CD4-positive, CD25-positive, alpha-beta regulatory T cell (primary cell): ENCODE measurements at regions not wholly inside any gene's neighbourhood (a gene's known extent, or its start where the extent isn't known, plus 50 kb on each side); places are given as distances from the start of the nearest gene placed in this dataset.

Experiments
- ATAC-seq, 2 donors: fragments of 150-1000 bp; cut with Tn5 transposase; one replicate each; pipeline ENCODE4 v1.10.0; 2021; ENCODE audit warnings: low read depth in 2 of 2, moderate number of reproducible peaks in 2 of 2, moderate library complexity in 1 of 2
- DNase-seq, 3 donors: peaks; one replicate each; pipeline versions ENCODE4 v3.0.0 to v3.0.0-alpha.2; 2012 to 2022; ENCODE audit warnings: mixed read lengths in 1 of 3
- H3K27ac ChIP-seq: one replicate; pipeline ENCODE4 v1.7.0; 2013; ENCODE audit warnings: mild to moderate bottlenecking, low read length; ENCODE audit not compliant: insufficient read depth, poor library complexity, severe bottlenecking
- H3K27me3 ChIP-seq: one replicate; pipeline ENCODE4 v1.7.0; 2013; ENCODE audit warnings: low read length; ENCODE audit not compliant: control insufficient read depth, insufficient read depth
- H3K36me3 ChIP-seq: one replicate; pipeline ENCODE4 v1.7.0; 2013; ENCODE audit warnings: mild to moderate bottlenecking, low read length, moderate library complexity; ENCODE audit not compliant: control insufficient read depth, insufficient read depth
- H3K4me1 ChIP-seq: 2 replicates; pipeline ENCODE4 v1.7.0; 2013; ENCODE audit warnings: mild to moderate bottlenecking, low read length; ENCODE audit not compliant: insufficient read depth, control insufficient read depth, poor library complexity, severe bottlenecking
- H3K4me3 ChIP-seq: one replicate; pipeline ENCODE4 v1.7.0; 2013; ENCODE audit warnings: low read depth, mild to moderate bottlenecking, low read length, moderate library complexity
- H3K9me3 ChIP-seq, 2 experiments: 1 replicate in 1 of 2; 2 replicates in 1 of 2; pipeline ENCODE4 v1.7.0; 2013; ENCODE audit warnings: low read length in 2 of 2, mild to moderate bottlenecking in 1 of 2, moderate library complexity in 1 of 2; ENCODE audit not compliant: control insufficient read depth in 2 of 2
- H3K27ac Mint-ChIP-seq, 3 donors: one replicate each; pipeline ENCODE4 v1.8.0; 2020 to 2022; ENCODE audit warnings: mild to moderate bottlenecking in 3 of 3, mixed read lengths in 3 of 3, moderate library complexity in 2 of 3
- H3K27me3 Mint-ChIP-seq: one replicate; pipeline ENCODE4 v1.8.0; 2022; ENCODE audit warnings: mild to moderate bottlenecking, mixed read lengths
- H3K36me3 Mint-ChIP-seq: one replicate; pipeline ENCODE4 v1.8.0; 2020; ENCODE audit warnings: mixed read lengths
- H3K4me1 Mint-ChIP-seq, 4 donors: one replicate each; pipeline ENCODE4 v1.8.0; 2020 to 2022; ENCODE audit warnings: mixed read lengths in 4 of 4, mild to moderate bottlenecking in 1 of 4
- H3K4me3 Mint-ChIP-seq, 4 donors: one replicate each; pipeline ENCODE4 v1.8.0; 2020 to 2022; ENCODE audit warnings: mild to moderate bottlenecking in 4 of 4, mixed read lengths in 4 of 4, moderate library complexity in 3 of 4
- H3K9me3 Mint-ChIP-seq, 7 donors: one replicate each; pipeline ENCODE4 v1.8.0; 2020 to 2022; ENCODE audit warnings: mixed read lengths in 7 of 7, mild to moderate bottlenecking in 3 of 7, moderate library complexity in 2 of 7

DNA sequence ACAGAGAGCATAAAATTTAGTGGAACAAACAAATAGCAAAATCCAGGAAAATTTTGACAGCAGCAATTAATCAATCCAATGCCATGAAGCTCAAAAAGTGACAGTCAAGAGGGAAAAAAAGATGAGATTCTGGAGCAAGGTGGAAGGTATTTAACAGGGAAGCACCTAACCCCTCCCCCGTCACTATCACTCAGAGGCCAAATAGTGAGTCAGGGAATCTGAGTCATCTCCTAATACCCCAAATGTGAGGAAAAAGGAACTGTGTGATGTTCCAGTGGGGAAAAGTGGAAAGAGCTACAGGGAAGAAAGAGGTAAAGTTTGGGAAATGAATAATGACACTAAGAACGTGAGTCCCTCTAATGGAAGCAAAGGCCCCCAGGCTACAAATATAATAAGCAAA is 113.2 kb upstream of the PHF14 start:
- Histone ChIP-seq H3K4me3 (no peak overlapping the region), H3K36me3 (no peaks in the 10 kb centered on the region), H3K27ac (no peak overlapping the region), H3K27me3 (no peaks in the 10 kb centered on the region), H3K9me3 (no peaks in the 10 kb centered on the region), H3K4me1 (no peaks in the 10 kb centered on the region)
- Mint-ChIP-seq H3K9me3 (peaks cover 0 to 2% (median 0%) of the 10 kb centered on the region in 7 donors), H3K4me3 (no peak overlapping the region), H3K4me1 (no peaks in the 10 kb centered on the region), H3K36me3 (no peaks in the 10 kb centered on the region), H3K27me3 (no peaks in the 10 kb centered on the region), H3K27ac (no peak overlapping the region)
- DNase-seq (no peak), ATAC-seq (no peak)

DNA sequence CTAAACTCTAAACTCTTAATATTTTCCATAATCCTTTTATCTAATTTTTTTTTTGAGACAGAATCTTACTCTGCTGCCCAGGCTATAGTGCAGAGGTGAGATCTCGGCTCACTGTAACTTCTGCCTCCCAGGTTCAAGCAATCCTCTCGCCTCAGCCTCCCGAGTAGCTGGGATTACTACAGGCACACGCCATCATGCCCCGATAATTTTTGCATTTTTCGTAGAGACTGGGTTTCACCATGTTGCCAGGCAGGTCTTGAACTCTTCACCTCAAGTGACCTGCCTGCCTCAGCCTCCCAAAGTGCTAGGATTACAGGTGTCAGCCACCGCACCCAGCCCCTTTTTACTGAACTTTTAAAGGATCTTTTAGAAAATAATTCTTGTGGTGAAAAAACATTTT is 110.2 kb upstream of the PHF14 start:
- DNase-seq (no peak), ATAC-seq (no peak)
- Histone ChIP-seq H3K4me1 (no peaks in the 10 kb centered on the region), H3K27ac (no peak overlapping the region), H3K36me3 (no peaks in the 10 kb centered on the region), H3K9me3 (no peaks in the 10 kb centered on the region), H3K4me3 (no peak overlapping the region), H3K27me3 (no peaks in the 10 kb centered on the region)
- Mint-ChIP-seq H3K27me3 (no peaks in the 10 kb centered on the region), H3K27ac (no peak overlapping the region), H3K9me3 (peaks cover 0 to 2% (median 0%) of the 10 kb centered on the region in 7 donors), H3K4me1 (no peaks in the 10 kb centered on the region), H3K36me3 (no peaks in the 10 kb centered on the region), H3K4me3 (no peak overlapping the region)

DNA sequence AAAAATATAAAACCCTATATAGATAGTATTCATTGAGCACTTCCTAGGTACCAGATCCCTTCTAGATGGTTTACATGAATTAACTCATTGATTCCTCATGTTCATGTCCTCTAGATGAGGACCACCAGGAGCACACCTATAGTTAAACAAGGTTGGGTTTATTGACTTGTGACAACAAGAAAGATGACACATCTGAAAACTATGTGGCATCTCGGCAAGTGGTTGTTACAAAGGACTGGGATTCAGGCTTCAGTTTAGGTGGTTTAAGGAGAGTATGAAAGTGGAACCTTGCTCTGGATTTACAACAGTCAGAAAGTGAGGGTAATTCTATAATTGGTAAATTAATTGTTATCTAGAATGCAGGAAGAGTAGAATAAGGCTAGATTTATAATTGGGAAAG is 99.0 kb upstream of the PHF14 start:
- H3K27ac Mint-ChIP-seq = no peak overlapping the region
- H3K9me3 ChIP-seq = no peaks in the 10 kb centered on the region
- no peaks in the 10 kb centered on the region for H3K4me1 ChIP-seq
- H3K27ac ChIP-seq = no peak overlapping the region
- no peak for ATAC-seq
- DNase-seq = no peak
- H3K27me3 ChIP-seq = peaks cover 3% of the 10 kb centered on the region
- H3K4me3 ChIP-seq = no peak overlapping the region
- no peak overlapping the region for H3K4me3 Mint-ChIP-seq
- no peaks in the 10 kb centered on the region for H3K36me3 ChIP-seq
- H3K36me3 Mint-ChIP-seq = no peaks in the 10 kb centered on the region
- peaks cover 0 to 8% (median 5%) of the 10 kb centered on the region in 7 donors for H3K9me3 Mint-ChIP-seq
- H3K4me1 Mint-ChIP-seq = peaks cover 0 to 4% (median under 1%) of the 10 kb centered on the region in 4 donors
- no peaks in the 10 kb centered on the region for H3K27me3 Mint-ChIP-seq

GRCh38 chr7:10875080-10875479 is 98.6 kb upstream of the PHF14 start:
- Mint-ChIP-seq H3K27ac (no peak overlapping the region), H3K4me1 (peaks cover 0 to 4% (median under 1%) of the 10 kb centered on the region in 4 donors), H3K27me3 (no peaks in the 10 kb centered on the region), H3K4me3 (no peak overlapping the region), H3K36me3 (no peaks in the 10 kb centered on the region), H3K9me3 (peaks cover 0 to 8% (median 5%) of the 10 kb centered on the region in 7 donors)
- H3K27ac ChIP-seq = no peak overlapping the region
- no peak overlapping the region for H3K4me3 ChIP-seq
- H3K9me3 ChIP-seq = no peaks in the 10 kb centered on the region
- no peaks in the 10 kb centered on the region for H3K4me1 ChIP-seq
- DNase-seq = no peak
- peaks cover 3% of the 10 kb centered on the region for H3K27me3 ChIP-seq
- H3K36me3 ChIP-seq = no peaks in the 10 kb centered on the region
- no peak for ATAC-seq

DNA sequence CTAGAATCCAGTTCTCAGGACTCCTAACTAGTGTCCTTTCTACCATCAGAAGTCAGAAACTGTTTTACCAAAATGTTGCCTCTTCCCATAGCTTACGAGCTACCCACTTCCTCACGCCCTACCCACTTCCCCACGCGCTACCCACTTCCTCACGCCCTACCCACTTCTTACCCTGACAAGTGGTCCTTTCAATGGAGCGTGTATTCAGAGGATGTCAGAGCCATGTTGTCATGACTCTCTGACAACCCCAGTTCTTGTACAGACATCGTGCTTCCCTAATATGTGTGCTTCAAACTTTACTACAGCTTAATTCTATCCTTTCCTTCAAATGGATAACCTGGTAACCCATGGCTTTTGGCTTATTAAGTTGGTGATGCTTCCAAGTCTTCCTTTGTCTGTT is 84.8 kb upstream of the PHF14 start:
- no peaks in the 10 kb centered on the region for H3K36me3 Mint-ChIP-seq
- peak overlapping the region in 2 of 3 donors; percentile 45 to 69 for H3K27ac Mint-ChIP-seq
- Histone ChIP-seq H3K27me3 (no peaks in the 10 kb centered on the region), H3K9me3 (no peaks in the 10 kb centered on the region), H3K4me3 (peak overlapping the region; percentile 47), H3K4me1 (no peaks in the 10 kb centered on the region), H3K36me3 (no peaks in the 10 kb centered on the region), H3K27ac (no peak overlapping the region)
- peaks cover 0 to 3% (median 0%) of the 10 kb centered on the region in 7 donors for H3K9me3 Mint-ChIP-seq
- H3K4me3 Mint-ChIP-seq = peak overlapping the region in 2 of 4 donors; percentile 32 to 42
- peaks cover 5 to 10% (median 7%) of the 10 kb centered on the region in 4 donors for H3K4me1 Mint-ChIP-seq
- H3K27me3 Mint-ChIP-seq = peaks cover 4% of the 10 kb centered on the region
- peak in 2 of 3 donors; percentile 1 to 33 for DNase-seq
- ATAC-seq = peak; percentile 52 to 54

DNA sequence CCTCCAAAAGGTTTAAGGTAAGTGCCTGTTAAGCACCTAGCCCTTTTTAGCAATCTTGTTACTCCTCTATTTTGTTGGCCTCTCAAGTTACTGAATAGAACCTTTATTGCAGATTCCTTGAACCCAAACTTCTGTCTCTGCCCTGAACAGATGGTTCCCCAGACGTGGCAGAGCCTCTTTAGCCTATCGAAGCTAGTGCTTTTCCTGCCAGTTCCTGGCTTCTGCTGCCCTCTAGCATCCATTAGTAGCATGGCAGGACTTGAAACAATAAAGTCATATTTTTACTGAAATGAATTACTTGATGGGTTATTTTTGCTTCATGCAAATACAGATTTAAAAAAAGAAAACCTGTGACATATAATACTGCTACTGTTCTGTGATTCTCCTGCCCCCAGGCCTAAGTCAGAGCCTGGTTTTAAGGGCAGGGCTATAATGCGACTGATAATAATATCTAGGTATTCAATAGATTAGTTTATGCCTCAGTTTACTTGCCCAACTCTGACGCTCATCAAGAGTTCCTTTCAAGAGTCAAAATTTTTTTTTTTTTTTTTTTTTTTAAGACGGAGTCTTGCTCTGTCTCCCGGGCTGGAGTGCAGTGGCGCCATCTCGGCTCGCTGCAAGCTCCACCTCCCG is 84.3 kb upstream of the PHF14 start:
- Mint-ChIP-seq H3K4me1 (peaks cover 5 to 10% (median 7%) of the 10 kb centered on the region in 4 donors), H3K27ac (peak overlapping the region in 1 of 3 donors; percentile 45), H3K27me3 (peaks cover 4% of the 10 kb centered on the region), H3K9me3 (peaks cover 0 to 3% (median 0%) of the 10 kb centered on the region in 7 donors), H3K36me3 (no peaks in the 10 kb centered on the region), H3K4me3 (peak overlapping the region in 3 of 4 donors; percentile 11 to 42 (median 32))
- H3K27ac ChIP-seq = no peak overlapping the region
- DNase-seq = peak; percentile 1 to 65 (median 30)
- peak; percentile 64 to 72 for ATAC-seq
- H3K27me3 ChIP-seq = no peaks in the 10 kb centered on the region
- no peaks in the 10 kb centered on the region for H3K9me3 ChIP-seq
- H3K4me1 ChIP-seq = no peaks in the 10 kb centered on the region
- peak overlapping the region; percentile 47 for H3K4me3 ChIP-seq
- no peaks in the 10 kb centered on the region for H3K36me3 ChIP-seq

- DNase-seq (no peak), ATAC-seq (no peak)
- Mint-ChIP-seq H3K9me3 (peaks cover 0 to 5% (median 0%) of the 10 kb centered on the region in 7 donors), H3K27me3 (peaks cover 7% of the 10 kb centered on the region), H3K4me1 (no peaks in the 10 kb centered on the region), H3K27ac (no peak overlapping the region), H3K36me3 (no peaks in the 10 kb centered on the region), H3K4me3 (no peak overlapping the region)
- peaks cover 7% of the 10 kb centered on the region for H3K27me3 ChIP-seq
- no peaks in the 10 kb centered on the region for H3K36me3 ChIP-seq
- no peak overlapping the region for H3K4me3 ChIP-seq
- H3K27ac ChIP-seq = no peak overlapping the region
- H3K4me1 ChIP-seq = no peaks in the 10 kb centered on the region
- peaks cover 0 to 5% of the 10 kb centered on the region in 2 experiments for H3K9me3 ChIP-seq
These were observed 65.1 kb upstream of the PHF14 start for GRCh38 chr7:10908600-10908999.

DNA sequence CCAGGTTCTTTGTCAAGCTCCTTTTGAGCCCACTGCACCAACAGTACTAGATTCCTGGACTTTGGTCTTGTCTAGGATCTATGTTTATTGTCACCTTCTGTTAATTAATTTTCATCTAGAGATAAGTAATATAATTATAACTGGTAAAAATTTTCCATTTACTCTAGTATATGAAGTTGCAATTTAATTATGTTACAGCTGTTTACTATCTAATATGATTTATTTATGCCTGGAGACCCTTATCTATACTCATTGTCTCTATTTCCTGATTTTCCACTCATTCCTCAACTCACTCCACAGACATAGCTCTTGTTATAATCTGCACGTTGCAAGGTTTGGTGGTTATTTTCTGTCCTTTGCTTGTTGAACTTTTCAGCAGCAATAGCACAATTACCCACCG is 63.2 kb upstream of the PHF14 start:
- H3K4me1 Mint-ChIP-seq = no peaks in the 10 kb centered on the region
- no peaks in the 10 kb centered on the region for H3K27me3 Mint-ChIP-seq
- peaks cover 0 to 7% (median 0%) of the 10 kb centered on the region in 7 donors for H3K9me3 Mint-ChIP-seq
- no peak for ATAC-seq
- DNase-seq = no peak
- H3K4me3 ChIP-seq = no peak overlapping the region
- no peak overlapping the region for H3K27ac Mint-ChIP-seq
- no peak overlapping the region for H3K4me3 Mint-ChIP-seq
- H3K36me3 ChIP-seq = no peaks in the 10 kb centered on the region
- no peak overlapping the region for H3K27ac ChIP-seq
- H3K4me1 ChIP-seq = no peaks in the 10 kb centered on the region
- H3K9me3 ChIP-seq = peaks cover 0 to 5% of the 10 kb centered on the region in 2 experiments
- no peaks in the 10 kb centered on the region for H3K36me3 Mint-ChIP-seq
- peaks cover 7% of the 10 kb centered on the region for H3K27me3 ChIP-seq
